GM19025 (cell line): ENCODE measurements at regions not wholly inside any gene's neighbourhood (a gene's known extent, or its start where the extent isn't known, plus 50 kb on each side); places are given as distances from the start of the nearest gene placed in this dataset.
"Not testable (repeated sequence)": the region's sequence is repeated elsewhere in the genome, so short reads cannot be mapped to it uniquely, and the experiment has no call there.

Experiments
- ATAC-seq: cut with Tn5 transposase; IDR thresholded peaks from one replicate; pipeline ENCODE4 v1.9.1; 2021; ENCODE audit warnings: mild to moderate bottlenecking, low read depth, moderate library complexity; ENCODE audit not compliant: unreplicated experiment

DNA sequence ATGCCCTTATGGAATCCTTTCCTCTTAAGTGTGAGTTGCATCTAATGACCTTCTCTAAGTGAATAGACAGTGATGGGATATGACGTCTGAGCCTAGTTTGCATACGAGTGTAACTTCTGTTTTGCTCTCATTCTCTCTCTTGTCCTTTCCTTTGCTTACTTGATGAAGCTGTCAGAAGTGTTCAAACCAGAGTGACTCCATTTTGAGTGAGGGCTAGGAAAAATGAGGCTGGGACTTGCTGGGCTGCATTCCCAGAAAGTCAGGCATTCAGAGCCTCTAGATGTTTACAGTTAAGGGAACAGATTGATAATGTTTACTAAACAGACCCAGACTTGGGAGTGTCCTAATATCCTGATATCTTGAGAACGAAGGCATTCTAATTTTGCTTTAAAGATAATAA is 311.2 kb upstream of the SOX4 start:
- ATAC-seq = not testable (repeated sequence)

DNA sequence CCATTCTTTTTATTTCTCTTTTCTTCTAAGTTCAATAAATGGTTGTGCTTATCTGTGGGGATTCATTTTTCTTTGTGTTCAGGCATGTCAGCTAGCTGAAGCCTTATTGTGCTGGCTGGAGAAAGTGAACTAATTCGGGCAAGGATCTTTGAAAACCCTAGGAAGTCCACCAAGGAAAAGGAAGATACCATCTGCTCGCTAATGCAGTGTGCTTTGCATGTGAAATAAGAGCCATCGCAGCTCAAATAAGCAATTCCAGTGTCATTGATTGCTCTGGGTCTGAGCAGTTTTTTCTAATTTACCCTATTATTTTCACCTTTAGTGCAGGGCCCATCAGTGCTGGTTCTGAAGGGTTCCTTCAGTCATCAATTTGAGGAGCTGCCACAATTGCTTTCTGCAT is 309.4 kb upstream of the SOX4 start:
- no peak for ATAC-seq

DNA sequence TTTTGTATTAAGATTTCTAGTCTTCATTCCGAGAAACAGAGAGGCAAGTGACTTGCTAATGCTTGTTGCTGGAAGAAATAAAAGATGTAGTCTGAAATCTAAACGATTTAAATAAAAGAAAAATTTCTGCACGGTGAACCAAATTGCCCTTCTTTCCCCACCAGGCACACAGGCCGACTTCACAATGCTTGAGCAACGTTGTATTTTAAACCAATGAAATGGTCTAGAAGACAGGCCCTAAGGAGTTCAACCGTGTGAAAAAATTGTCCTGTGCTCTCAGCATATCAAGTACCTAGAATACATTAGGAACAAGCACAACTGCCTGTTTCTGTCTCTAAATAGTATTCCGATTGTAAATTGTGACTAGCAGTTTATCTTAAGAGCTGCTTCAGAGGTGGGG is 308.8 kb upstream of the SOX4 start:
- ATAC-seq = no peak

DNA sequence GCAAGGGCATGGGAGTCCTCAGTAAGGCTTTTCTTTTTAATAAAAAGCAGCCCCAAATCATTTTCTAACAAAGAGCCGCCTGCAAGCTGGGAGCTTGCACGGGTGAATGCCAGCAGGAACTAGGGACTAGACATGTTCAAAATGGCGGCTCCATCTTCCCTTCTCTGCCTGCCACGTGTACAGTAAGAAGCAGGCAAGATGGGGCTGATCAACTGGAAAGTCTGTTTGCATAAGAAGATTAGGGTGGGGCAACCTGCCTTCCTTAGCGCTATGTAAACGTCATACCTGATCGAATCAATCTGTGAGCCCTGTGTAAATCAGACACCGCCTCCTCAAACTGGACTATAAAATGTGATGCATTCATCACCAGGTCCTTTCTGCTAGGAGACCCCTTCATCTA is 299.4 kb upstream of the SOX4 start:
- no peak for ATAC-seq

DNA sequence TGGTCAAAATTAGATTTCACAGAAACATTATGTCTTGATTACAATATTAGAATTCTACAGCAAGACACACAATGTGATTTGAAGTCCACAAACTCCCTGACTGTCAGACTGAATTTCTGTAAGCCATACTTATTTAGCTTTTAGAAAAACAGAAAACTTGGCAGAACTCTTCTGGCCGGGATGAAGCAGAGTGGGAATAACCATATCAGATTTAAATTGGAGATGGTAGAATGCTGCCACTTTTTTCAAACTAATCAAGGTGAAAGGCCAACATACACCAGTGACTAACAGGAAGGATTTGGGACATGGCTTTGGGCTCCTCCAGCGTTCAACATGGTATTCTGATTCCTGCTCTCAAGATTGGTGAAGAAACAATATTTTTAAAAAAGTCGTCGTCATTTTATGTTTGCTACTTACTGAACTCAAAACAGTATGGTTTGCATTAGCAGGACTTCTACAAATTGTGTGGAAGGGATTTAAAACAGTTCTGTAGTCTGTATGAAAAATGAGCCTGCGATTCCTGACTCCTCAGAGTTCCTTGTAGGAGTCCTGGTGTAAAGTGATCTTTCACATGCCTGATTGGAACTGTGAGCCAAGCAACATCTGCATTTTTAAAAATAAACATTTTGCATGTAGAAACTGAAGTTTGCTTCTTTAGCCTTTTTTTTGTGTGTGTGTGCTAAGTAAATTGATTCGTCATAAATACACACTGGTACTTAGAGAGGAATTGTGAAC is 297.9 kb upstream of the SOX4 start:
- no peak for ATAC-seq

DNA sequence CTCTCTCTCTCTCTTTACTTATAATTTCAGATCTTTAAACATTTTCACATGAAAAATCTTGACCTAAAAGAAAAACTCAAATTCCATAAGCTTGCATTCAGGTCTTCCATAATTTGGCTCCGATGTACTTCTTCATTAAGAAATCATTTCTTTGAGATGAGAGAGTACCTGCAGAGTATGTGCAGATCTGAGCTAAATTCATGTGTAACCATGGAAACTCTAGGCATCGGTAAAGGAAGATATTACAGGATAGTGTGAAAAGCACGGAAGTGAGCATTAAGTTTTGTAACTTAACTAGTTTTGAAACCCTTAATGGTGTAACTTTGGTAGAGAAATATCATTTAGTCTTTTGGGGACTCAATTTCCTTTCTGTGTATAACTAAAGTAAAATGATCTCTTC is 295.9 kb upstream of the SOX4 start:
- ATAC-seq = no peak

DNA sequence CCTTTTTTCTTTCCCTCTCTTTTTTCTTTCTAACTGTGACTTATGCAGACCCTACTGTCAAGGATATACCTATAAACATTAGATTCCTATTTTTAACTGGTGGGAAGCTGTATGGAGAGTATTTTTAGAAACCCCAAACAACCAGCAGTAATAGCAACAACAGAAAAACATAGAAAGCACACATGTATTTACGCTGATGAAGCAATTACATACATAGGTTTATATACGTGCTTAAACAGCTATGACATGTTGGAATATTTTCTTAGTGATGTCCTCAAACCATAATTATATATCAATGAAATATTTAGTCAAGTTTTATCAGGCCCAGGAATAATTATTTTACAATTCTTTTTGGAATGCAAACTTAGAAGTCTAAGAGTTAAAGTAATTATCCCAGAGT is 294.3 kb upstream of the SOX4 start:
- no peak for ATAC-seq

DNA sequence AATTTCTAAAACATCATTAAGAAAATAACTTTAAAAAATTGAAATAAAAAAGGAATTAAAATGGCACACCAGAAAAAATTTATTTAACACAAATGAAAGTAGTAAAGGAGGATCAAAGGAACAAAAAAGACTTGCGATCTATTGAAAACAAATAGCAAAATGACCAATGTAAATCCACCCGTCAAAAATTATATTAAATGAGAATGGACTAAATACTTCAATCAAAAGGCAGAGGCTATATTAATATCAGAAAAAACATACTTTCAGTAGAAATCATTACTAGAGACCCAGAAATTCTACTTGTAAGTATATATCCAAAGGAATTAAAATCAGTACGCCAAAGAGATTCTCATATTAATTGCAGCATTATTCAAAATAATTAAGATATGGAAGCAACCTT is 293.1 kb upstream of the SOX4 start:
- ATAC-seq = no peak

DNA sequence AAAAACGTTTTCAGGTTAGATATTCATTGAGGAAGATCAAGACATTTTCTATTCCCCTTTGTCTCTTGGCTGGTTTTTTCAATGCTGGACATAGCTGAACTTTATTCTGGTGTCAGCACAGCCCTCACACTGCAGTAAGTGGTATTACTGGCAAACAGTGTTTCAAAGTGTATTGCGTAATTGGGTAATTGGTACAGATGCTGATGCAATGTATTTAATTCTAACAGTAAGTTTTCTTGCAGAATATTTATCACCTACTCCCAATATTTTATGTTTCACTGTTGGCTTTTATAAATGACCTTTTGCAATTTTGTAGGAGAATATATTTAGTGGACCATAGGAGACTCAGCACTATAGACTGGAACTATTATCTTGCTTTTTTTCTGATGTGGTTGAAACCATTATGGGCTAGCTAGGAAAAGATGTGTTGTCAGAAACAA is 287.6 kb upstream of the SOX4 start:
- ATAC-seq = no peak

DNA sequence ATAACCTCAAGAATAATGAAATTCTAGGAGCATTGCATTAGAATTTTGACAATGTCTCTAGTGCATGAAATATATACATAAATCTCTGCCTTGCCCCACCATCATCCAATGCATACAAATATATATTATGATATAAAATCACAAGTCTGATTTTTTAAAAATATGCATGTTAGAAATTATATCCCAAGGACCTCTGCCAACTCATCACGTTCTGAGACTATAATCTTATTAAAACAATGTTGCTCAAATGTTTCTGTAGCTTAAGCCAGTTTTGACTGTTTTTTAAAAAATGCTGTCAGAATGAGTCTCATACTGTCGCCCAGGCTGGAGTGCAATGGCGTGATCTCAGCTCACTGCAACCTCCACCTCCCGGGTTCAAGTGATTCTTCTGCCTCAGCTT is 287.0 kb upstream of the SOX4 start:
- no peak for ATAC-seq

DNA sequence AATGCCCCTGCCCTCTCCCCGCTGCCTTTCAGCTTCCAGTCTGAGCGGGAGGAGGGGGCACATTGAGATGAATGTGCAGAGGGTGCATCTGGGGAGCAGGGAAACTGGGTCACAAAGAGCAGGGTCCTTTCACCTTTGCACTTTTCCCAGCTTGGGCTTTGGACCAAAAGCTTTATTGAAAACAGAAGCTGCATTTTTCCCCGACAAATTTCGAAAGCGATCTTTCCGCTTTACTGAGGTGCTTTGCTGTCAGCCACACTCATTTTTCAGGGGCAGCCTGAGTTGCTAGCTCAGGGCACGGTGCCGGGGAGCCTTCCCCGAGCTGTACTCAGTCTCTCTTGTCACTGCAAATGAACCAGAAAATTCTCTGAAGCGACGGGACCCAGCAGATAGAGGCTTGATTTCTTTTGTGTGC is 283.7 kb upstream of the SOX4 start:
- ATAC-seq = no peak

DNA sequence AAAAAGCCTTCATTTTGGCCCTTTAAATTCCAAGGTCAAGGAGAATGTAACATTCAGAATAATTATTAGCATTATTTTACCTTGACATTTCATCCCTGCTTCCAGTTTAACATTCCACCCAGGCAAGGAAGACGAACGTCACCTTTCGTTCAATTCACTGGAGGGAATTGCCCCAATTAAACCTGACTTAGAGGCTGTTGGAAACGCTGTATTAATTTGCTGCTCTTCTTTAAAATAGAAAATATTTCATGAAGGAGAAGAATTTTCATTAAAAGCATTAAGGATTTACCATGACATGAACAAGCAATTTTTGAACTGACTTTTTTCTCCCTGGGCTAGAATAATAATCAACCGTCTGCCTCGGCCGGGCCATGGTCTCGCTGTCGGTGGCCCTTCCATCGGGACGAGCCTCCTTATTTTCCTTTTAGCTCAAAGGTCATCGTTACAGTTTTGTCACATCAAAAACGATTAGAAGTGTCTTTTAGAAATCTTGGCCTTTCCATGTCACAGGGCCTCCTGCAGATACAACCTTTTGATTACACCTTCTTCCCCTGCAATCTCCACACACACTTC is 282.9 kb upstream of the SOX4 start:
- no peak for ATAC-seq

DNA sequence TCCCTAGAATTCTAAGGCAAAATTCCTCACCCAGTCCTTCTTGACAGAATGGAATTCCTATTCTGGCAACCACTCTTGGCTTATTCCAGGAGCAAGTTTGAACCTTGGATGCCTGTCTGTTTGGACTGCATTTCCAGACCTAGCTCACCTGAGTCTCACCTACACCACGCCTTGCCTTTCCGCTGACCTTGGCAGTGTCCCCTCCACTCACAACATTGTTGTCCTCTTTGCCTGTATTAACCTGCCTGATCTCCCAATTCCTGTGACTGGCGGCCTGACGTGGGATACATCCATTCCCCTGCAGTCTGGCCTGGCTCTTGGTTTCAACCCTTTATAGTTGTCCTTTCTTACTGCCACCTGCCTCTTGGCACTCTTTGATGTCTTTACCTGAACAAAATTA is 281.4 kb upstream of the SOX4 start:
- no peak for ATAC-seq

DNA sequence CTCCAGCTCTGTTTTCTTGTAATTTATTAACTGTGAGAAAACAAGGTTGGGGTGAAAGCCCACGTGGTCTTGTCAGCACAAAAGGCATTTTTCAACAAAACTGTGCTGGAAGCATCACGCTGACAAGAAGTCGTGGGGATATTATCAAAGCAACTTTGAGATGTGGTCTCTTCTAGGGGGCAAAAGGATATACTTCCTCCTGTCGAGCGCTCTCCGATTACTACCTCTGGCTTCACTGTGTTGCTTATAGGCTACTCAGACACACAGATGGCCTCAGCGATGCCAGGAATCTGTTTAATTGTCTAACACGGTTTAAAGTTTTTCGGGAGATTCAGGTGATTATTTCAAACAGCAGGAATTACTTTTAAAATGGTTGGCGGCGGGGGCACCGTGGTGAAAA is 275.9 kb upstream of the SOX4 start:
- ATAC-seq = no peak

DNA sequence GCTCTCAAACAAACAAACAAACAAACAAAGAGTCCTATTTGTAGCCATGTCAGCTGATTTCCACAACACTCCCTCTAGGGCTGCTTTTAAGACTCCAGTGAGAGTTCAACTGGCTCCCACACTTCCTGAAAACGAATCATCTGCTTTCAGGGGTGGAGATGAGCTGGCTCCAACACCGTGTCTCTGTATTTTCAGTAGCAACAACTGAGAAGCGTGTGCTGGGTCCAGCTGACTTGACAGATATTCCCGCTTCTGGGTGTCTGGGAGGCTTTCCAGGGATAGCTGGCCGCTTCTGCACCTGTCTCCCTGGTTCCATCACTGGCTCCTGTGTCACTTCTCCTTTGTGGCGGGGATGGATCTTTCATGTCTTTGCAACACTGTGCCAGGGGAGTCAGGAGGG is 272.5 kb upstream of the SOX4 start:
- no peak for ATAC-seq

DNA sequence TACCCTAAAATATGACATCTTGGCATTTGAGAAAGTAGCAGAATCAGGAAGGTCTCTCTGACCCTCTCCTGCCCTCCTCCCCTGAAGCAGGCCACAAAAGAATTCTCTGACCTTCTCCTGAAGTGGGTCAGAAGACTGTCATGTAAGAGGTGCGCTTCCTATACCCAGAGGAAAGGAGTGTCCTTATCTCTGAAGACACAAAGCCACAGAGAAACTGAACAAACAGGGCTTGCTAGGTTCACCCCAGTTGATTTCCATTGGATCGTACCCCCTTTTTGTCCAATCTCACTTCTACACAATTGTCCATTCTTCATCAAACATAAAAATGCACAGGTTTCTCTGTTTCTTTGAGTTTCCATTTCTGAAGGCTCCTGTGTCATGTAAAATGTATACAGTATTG is 272.0 kb upstream of the SOX4 start:
- no peak for ATAC-seq

DNA sequence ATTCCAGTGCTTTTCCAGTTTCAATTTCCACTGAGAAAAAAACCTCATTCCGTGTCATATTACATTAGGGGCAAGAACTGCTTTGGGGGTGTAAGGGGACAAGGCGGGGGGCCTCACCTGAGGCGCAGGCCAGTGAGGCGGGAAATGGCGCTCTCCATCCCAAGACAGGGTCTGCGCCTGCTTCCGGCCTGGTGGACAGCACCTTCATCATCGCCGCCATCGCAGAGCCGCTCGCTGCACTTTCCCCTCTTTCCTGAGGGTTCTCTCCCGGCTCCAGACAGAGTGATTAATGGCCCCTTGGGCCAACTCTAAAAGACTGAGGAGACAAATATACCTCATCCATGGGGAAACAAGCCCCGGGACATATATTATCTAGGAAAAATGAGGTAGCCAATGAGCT is 270.0 kb upstream of the SOX4 start:
- ATAC-seq = no peak

DNA sequence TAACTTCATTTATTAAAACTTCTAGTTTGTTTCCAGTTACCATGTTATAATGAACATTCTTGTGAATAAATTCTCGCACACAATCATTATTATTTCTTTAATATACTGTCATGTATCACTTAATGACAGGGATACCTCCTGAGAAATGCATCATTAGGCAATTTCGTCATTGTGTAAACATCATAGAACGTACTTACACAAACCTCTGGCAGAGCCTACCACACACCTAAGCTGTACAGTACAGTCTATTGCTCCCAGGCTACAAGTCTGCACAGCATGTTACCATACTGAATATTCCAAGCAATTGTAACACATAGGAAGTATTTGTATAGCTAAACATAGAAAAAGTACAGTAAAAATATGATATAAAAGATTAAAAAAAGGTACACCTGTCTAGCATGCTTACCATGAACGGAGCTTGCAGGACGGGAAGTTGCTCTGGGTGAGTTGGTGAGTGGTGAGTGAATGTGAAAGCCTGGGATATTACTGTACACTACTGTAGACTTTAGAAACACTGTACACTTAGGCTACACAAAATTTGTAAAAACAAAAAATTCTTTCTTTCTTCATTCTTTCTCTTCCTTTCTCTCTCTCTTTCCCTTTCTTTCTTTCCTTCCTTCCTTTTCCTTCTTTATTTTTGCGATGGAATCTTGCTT is 268.2 kb upstream of the SOX4 start:
- no peak for ATAC-seq

DNA sequence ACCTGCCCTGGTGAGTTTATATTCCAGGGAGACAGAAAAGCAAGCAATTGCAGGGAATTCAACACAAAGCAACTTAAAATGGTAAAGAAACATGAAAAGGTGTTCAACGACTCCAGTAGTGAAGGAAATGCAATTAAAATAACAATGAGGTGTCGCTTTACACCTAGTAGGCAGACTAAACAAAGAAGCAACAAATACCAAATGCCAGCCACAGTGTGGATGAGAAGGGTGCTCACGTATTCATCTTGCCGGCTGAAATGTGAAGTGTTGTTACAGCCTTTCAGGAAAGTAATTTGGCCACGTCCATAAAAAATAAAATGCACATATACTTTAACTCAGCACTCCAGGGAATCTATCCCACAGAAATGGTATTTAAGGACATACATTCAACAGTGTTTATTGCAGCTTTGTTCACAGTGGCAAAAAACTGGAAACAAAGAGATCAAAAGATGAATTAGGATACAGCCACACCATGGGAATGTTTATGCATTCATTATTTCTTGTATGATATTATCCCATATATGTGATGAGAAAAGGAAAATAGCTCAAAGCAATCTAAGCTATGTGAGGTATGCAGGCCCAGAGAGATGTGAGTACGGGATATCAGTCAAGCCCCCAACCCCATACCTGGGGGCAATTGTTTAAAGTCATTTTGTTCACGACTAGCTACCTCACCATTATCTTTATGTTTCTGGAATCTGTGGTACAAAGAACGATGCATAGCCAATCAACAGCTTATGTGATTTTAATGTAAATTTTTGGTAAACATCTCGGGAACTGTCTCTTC is 266.0 kb upstream of the SOX4 start:
- no peak for ATAC-seq

DNA sequence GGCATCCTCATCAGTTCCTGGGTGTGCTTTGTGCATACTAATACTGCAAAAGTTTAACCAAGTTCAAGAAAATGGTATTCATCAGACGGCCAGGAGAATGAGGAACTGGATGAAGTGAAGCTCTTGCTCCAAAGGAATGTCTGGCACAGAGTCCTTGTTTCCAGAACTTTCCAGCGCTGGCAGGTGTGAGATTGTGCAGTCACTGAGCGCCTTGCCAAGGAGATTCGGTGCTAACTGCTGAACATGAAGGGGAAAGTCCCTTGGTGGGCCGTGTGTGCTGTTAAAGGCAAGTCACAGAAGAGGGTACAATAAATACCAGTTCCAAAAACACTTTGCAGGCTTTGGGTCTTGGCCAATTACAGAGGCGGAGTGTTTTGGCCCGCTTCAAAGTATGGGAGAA is 262.3 kb upstream of the SOX4 start:
- no peak for ATAC-seq

DNA sequence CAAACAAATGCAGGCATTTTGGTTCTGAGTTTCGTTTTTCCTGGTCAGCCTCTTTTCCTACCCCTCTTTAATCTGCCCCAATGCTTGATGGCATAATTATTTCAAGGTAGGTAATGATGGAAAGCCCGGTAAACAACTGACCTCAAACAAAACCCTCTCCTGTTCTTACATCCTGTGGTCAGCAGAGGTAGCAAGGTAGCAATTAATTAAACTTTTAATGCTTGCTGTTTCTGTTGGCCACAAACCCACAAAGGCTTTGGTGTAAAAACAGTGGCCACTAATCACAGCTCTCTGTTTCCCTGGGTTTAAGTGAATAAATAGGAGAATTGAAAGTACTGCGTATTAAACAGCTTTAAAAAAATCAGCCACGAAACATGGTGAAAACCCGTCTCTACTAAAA is 261.5 kb upstream of the SOX4 start:
- ATAC-seq = no peak
